ENCODE measurements at regions not wholly inside any gene's neighbourhood (a gene's known extent, or its start where the extent isn't known, plus 50 kb on each side); places are given as distances from the start of the nearest gene placed in this dataset.

DNA sequence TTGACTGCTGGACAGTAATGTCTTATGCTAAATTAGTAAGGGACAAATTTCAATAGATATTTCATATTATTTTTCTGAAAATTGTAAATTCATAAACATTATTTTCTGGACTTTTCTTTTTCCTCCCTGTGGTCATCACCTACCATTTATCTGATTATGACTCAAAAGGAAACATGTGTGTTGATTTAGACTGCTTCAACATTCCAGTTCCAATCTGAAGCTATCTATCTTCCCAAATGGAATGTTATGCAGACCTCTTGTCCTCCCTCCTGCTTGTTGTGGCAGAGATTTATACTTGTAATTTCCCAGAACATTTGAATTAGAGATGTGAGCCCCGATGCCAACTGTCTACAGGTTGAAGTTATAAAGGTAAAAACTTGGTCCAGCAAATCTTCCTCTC lies 803.4 kb downstream of the TUSC7 start:
- H3K4me2 ChIP-seq (ENCODE audit: low read depth, low read length), result no peak overlapping the region

GRCh38 chr3:117515309-117515708 lies 805.7 kb downstream of the TUSC7 start:
- no peak overlapping the region for H3K4me3 ChIP-seq (ENCODE audit: low read length)
- no peaks in the 10 kb centered on the region for H3K36me3 ChIP-seq (replicated peaks; ENCODE audit: insufficient read depth, low read length)
- H2AFZ ChIP-seq (ENCODE audit: low read length), result no peak overlapping the region
- H3K27ac ChIP-seq (ENCODE audit: low read length), result no peak overlapping the region
- TF ChIP-seq EZH2 (optimal IDR thresholded peaks at IDR 0.05; ENCODE audit: low read depth, low read length) (no peak), EZH2phosphoT487 (IDR thresholded peaks at IDR 0.05; ENCODE audit: low read length) (no peak), CTCF (IDR thresholded peaks at IDR 0.05; ENCODE audit: low read length) (no peak)
- no peak for DNase-seq
- H3K79me2 ChIP-seq (ENCODE audit: low read length), result no peaks in the 10 kb centered on the region
- H3F3A ChIP-seq (ENCODE audit: insufficient read depth, low read length), result no peaks in the 10 kb centered on the region
- H3K27me3 ChIP-seq (replicated peaks; ENCODE audit: insufficient read depth, low read length), result no peaks in the 10 kb centered on the region
- no peaks in the 10 kb centered on the region for H3K4me1 ChIP-seq (ENCODE audit: low read length)
- no peaks in the 10 kb centered on the region for H3K9me3 ChIP-seq (replicated peaks; ENCODE audit: insufficient read depth, low read length)
- H3K9me2 ChIP-seq (replicated peaks; ENCODE audit: insufficient read depth, low read length), result no peaks in the 10 kb centered on the region
- no peak overlapping the region for H3K4me2 ChIP-seq (ENCODE audit: low read depth, low read length)
- H3K9ac ChIP-seq (ENCODE audit: low read length), result no peak overlapping the region
- H4K20me1 ChIP-seq (ENCODE audit: insufficient read depth, low read length), result no peaks in the 10 kb centered on the region

More for the DNA sequence above, 803.4 kb downstream of the TUSC7 start:
- no peak overlapping the region for H3K27ac ChIP-seq (ENCODE audit: low read length)
- H3K4me1 ChIP-seq (ENCODE audit: low read length), result no peaks in the 10 kb centered on the region
- no peaks in the 10 kb centered on the region for H3K36me3 ChIP-seq (replicated peaks; ENCODE audit: insufficient read depth, low read length)
- H3K9me2 ChIP-seq (replicated peaks; ENCODE audit: insufficient read depth, low read length), result no peaks in the 10 kb centered on the region
- no peak for TF ChIP-seq EZH2 (optimal IDR thresholded peaks at IDR 0.05; ENCODE audit: low read depth, low read length)
- TF ChIP-seq CTCF (IDR thresholded peaks at IDR 0.05; ENCODE audit: low read length), result no peak
- TF ChIP-seq EZH2phosphoT487 (IDR thresholded peaks at IDR 0.05; ENCODE audit: low read length), result no peak
- DNase-seq, result no peak
- no peaks in the 10 kb centered on the region for H4K20me1 ChIP-seq (ENCODE audit: insufficient read depth, low read length)
- no peaks in the 10 kb centered on the region for H3K27me3 ChIP-seq (replicated peaks; ENCODE audit: insufficient read depth, low read length)
- H3K9ac ChIP-seq (ENCODE audit: low read length), result no peak overlapping the region
- no peaks in the 10 kb centered on the region for H3K79me2 ChIP-seq (ENCODE audit: low read length)
- H3K4me3 ChIP-seq (ENCODE audit: low read length), result no peak overlapping the region
- H2AFZ ChIP-seq (ENCODE audit: low read length), result no peak overlapping the region
- H3F3A ChIP-seq (ENCODE audit: insufficient read depth, low read length), result no peaks in the 10 kb centered on the region
- no peaks in the 10 kb centered on the region for H3K9me3 ChIP-seq (replicated peaks; ENCODE audit: insufficient read depth, low read length)

DNA sequence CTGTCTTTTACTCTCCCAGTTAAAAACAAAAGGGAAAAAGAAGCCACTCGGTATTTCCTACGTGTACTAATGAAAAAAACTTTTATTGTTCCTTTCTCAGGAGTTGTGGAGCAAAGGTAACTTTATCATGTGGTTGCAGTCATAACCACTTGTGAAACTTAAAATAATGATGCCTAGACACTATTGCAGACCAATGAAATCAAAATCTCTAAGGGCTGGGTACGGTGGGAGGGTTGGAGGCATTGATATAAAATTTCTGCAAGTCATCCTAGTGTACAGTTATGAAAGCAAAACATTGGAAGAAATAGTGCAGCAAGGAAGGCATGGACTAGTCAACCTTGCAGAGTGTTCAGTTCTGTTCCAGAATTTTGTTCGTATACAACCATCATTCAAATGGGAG lies 808.8 kb downstream of the TUSC7 start:
- Histone ChIP-seq H3K79me2 (ENCODE audit: low read length) (no peaks in the 10 kb centered on the region), H3K9me2 (replicated peaks; ENCODE audit: insufficient read depth, low read length) (no peaks in the 10 kb centered on the region), H3K4me1 (ENCODE audit: low read length) (no peaks in the 10 kb centered on the region), H3K27me3 (replicated peaks; ENCODE audit: insufficient read depth, low read length) (no peaks in the 10 kb centered on the region), H3F3A (ENCODE audit: insufficient read depth, low read length) (no peaks in the 10 kb centered on the region), H3K27ac (ENCODE audit: low read length) (no peak overlapping the region), H2AFZ (ENCODE audit: low read length) (no peak overlapping the region), H3K36me3 (replicated peaks; ENCODE audit: insufficient read depth, low read length) (no peaks in the 10 kb centered on the region), H3K4me3 (ENCODE audit: low read length) (no peak overlapping the region), H4K20me1 (ENCODE audit: insufficient read depth, low read length) (no peaks in the 10 kb centered on the region), H3K9ac (ENCODE audit: low read length) (no peak overlapping the region), H3K4me2 (ENCODE audit: low read depth, low read length) (no peak overlapping the region), H3K9me3 (replicated peaks; ENCODE audit: insufficient read depth, low read length) (no peaks in the 10 kb centered on the region)
- TF ChIP-seq EZH2 (optimal IDR thresholded peaks at IDR 0.05; ENCODE audit: low read depth, low read length), result no peak
- TF ChIP-seq EZH2phosphoT487 (IDR thresholded peaks at IDR 0.05; ENCODE audit: low read length), result no peak
- TF ChIP-seq CTCF (IDR thresholded peaks at IDR 0.05; ENCODE audit: low read length), result no peak
- no peak for DNase-seq

Data from MM.1S (cell line).